HepG2 (cell line): ENCODE measurements at regions not wholly inside any gene's neighbourhood (a gene's known extent, or its start where the extent isn't known, plus 50 kb on each side); places are given as distances from the start of the nearest gene placed in this dataset.

Experiments
- ARNTL ChIP-seq: sonication (generic); formaldehyde crosslinking; IDR thresholded peaks from 2 replicates; pipeline ENCODE4 v1.4.0; 2020; ENCODE audit warnings: mild to moderate bottlenecking, missing genetic modification reagents
- ATAD3A ChIP-seq: sonication (generic); formaldehyde crosslinking; IDR thresholded peaks from 2 replicates; pipeline ENCODE4 v1.4.0; 2020; ENCODE audit warnings: missing genetic modification reagents
- GABPB1 ChIP-seq: IDR thresholded peaks from 2 replicates; pipeline ENCODE4 v1.6.1; 2016; ENCODE audit warnings: mild to moderate bottlenecking, missing genetic modification reagents, moderate library complexity, missing compliant biosample characterization
- HNF4G ChIP-seq, 2 experiments: sonication (generic) in 1 of 2; formaldehyde crosslinking in 1 of 2; IDR thresholded peaks; 2 replicates each; pipeline versions ENCODE4 v1.4.0 to v1.6.1; 2011 to 2020; ENCODE audit warnings: borderline replicate concordance in 2 of 2, low read depth in 2 of 2, mild to moderate bottlenecking in 2 of 2, low read length in 1 of 2, missing genetic modification reagents in 1 of 2, moderate library complexity in 1 of 2
- NCOA2 ChIP-seq: sonication (generic); formaldehyde crosslinking; IDR thresholded peaks from 2 replicates; pipeline ENCODE4 v1.8.0; 2022; ENCODE audit warnings: inconsistent platforms
- SOX13 ChIP-seq, 3 experiments: fragments of 450-650 bp in 1 of 3; sonication (generic) in 1 of 3; formaldehyde crosslinking in 1 of 3; IDR thresholded peaks in 2 of 3; conservative IDR thresholded peaks in 1 of 3; 2 replicates each; pipeline versions ENCODE4 v1.5.0 to v1.6.1; 2016 to 2020; ENCODE audit warnings: antibody characterized with exemption in 1 of 3, mild to moderate bottlenecking in 1 of 3, missing compliant biosample characterization in 1 of 3, missing genetic modification reagents in 1 of 3, moderate library complexity in 1 of 3
- ZNF615 ChIP-seq: sonication (generic); formaldehyde crosslinking; IDR thresholded peaks from 2 replicates; pipeline ENCODE4 v1.5.0; 2020; ENCODE audit warnings: mild to moderate bottlenecking, missing genetic modification reagents, borderline replicate concordance
- ZNF770 ChIP-seq: sonication (generic); formaldehyde crosslinking; IDR thresholded peaks from 2 replicates; pipeline ENCODE4 v1.5.0; 2020; ENCODE audit warnings: mild to moderate bottlenecking, missing genetic modification reagents
- ZNF788 ChIP-seq: sonication (generic); formaldehyde crosslinking; IDR thresholded peaks from 2 replicates; pipeline ENCODE4 v1.5.0; 2020; ENCODE audit warnings: mild to moderate bottlenecking, missing genetic modification reagents, borderline replicate concordance
- ZNF883 ChIP-seq: sonication (generic); formaldehyde crosslinking; IDR thresholded peaks from 2 replicates; pipeline ENCODE4 v1.5.1; 2020; ENCODE audit warnings: mild to moderate bottlenecking, missing genetic modification reagents; ENCODE audit errors: not compliant biosample characterization
- TF ChIP-seq, protein P1 (sequence below): IDR thresholded peaks from 2 replicates; pipeline ENCODE4 v1.6.1; 2016; ENCODE audit warnings: low read depth, missing genetic modification reagents, missing compliant biosample characterization
- TF ChIP-seq, protein P2 (sequence below): sonication (generic); formaldehyde crosslinking; IDR thresholded peaks from 2 replicates; pipeline ENCODE4 v1.8.0; 2022; ENCODE audit warnings: mild to moderate bottlenecking, missing genetic modification reagents
- TF ChIP-seq, protein P3 (sequence below): IDR thresholded peaks from 2 replicates; pipeline ENCODE4 v1.6.1; 2012; ENCODE audit warnings: low read length, improper control_type of control experiment

GRCh38 chr2:44087036-44087713 is 81.5 kb upstream of the PPM1B start (continued):
- TF ChIP-seq, protein P1, sequence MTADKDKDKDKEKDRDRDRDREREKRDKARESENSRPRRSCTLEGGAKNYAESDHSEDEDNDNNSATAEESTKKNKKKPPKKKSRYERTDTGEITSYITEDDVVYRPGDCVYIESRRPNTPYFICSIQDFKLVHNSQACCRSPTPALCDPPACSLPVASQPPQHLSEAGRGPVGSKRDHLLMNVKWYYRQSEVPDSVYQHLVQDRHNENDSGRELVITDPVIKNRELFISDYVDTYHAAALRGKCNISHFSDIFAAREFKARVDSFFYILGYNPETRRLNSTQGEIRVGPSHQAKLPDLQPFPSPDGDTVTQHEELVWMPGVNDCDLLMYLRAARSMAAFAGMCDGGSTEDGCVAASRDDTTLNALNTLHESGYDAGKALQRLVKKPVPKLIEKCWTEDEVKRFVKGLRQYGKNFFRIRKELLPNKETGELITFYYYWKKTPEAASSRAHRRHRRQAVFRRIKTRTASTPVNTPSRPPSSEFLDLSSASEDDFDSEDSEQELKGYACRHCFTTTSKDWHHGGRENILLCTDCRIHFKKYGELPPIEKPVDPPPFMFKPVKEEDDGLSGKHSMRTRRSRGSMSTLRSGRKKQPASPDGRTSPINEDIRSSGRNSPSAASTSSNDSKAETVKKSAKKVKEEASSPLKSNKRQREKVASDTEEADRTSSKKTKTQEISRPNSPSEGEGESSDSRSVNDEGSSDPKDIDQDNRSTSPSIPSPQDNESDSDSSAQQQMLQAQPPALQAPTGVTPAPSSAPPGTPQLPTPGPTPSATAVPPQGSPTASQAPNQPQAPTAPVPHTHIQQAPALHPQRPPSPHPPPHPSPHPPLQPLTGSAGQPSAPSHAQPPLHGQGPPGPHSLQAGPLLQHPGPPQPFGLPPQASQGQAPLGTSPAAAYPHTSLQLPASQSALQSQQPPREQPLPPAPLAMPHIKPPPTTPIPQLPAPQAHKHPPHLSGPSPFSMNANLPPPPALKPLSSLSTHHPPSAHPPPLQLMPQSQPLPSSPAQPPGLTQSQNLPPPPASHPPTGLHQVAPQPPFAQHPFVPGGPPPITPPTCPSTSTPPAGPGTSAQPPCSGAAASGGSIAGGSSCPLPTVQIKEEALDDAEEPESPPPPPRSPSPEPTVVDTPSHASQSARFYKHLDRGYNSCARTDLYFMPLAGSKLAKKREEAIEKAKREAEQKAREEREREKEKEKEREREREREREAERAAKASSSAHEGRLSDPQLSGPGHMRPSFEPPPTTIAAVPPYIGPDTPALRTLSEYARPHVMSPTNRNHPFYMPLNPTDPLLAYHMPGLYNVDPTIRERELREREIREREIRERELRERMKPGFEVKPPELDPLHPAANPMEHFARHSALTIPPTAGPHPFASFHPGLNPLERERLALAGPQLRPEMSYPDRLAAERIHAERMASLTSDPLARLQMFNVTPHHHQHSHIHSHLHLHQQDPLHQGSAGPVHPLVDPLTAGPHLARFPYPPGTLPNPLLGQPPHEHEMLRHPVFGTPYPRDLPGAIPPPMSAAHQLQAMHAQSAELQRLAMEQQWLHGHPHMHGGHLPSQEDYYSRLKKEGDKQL = no peak
- TF ChIP-seq ZNF615 (CRISPR knock-in tag) (no peak), NCOA2 (CRISPR knock-in tag) (no peak), ZNF770 (CRISPR knock-in tag) (0 out of 2 replicates have a peak, but pooled peaks have one; percentile 22), HNF4G (IDR thresholded peaks at IDR 0.05; ENCODE audit: borderline replicate concordance, low read depth, low read length) (peak; percentile 12; the same call in 1 of the 2 replicates), HNF4G (CRISPR knock-in tag; IDR thresholded peaks at IDR 0.05; ENCODE audit: borderline replicate concordance, low read depth) (no peak), ATAD3A (no peak), ZNF883 (CRISPR knock-in tag) (no peak), SOX13 (IDR thresholded peaks at IDR 0.05) (no peak), SOX13 (CRISPR knock-in tag; conservative IDR thresholded peaks at IDR 0.05 in 1 of 2, IDR thresholded peaks at IDR 0.05 in 1 of 2) (peak in 1 of 2 experiments; percentile 54; a peak in 2 of 4 replicates), GABPB1 (CRISPR knock-in tag) (peak; percentile 53; the same call in 1 of the 2 replicates), ZNF788 (CRISPR knock-in tag) (peak; percentile 56; the same call in 1 of the 2 replicates), ARNTL (CRISPR knock-in tag) (0 out of 2 replicates have a peak, but pooled peaks have one; percentile 32)
- TF ChIP-seq, protein P2, sequence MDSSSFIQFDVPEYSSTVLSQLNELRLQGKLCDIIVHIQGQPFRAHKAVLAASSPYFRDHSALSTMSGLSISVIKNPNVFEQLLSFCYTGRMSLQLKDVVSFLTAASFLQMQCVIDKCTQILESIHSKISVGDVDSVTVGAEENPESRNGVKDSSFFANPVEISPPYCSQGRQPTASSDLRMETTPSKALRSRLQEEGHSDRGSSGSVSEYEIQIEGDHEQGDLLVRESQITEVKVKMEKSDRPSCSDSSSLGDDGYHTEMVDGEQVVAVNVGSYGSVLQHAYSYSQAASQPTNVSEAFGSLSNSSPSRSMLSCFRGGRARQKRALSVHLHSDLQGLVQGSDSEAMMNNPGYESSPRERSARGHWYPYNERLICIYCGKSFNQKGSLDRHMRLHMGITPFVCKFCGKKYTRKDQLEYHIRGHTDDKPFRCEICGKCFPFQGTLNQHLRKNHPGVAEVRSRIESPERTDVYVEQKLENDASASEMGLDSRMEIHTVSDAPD = no peak
- TF ChIP-seq, protein P3, sequence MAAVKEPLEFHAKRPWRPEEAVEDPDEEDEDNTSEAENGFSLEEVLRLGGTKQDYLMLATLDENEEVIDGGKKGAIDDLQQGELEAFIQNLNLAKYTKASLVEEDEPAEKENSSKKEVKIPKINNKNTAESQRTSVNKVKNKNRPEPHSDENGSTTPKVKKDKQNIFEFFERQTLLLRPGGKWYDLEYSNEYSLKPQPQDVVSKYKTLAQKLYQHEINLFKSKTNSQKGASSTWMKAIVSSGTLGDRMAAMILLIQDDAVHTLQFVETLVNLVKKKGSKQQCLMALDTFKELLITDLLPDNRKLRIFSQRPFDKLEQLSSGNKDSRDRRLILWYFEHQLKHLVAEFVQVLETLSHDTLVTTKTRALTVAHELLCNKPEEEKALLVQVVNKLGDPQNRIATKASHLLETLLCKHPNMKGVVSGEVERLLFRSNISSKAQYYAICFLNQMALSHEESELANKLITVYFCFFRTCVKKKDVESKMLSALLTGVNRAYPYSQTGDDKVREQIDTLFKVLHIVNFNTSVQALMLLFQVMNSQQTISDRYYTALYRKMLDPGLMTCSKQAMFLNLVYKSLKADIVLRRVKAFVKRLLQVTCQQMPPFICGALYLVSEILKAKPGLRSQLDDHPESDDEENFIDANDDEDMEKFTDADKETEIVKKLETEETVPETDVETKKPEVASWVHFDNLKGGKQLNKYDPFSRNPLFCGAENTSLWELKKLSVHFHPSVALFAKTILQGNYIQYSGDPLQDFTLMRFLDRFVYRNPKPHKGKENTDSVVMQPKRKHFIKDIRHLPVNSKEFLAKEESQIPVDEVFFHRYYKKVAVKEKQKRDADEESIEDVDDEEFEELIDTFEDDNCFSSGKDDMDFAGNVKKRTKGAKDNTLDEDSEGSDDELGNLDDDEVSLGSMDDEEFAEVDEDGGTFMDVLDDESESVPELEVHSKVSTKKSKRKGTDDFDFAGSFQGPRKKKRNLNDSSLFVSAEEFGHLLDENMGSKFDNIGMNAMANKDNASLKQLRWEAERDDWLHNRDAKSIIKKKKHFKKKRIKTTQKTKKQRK = no peak
